Gastroesophageal sphincter (tissue), 3 donors: ENCODE measurements at regions not wholly inside any gene's neighbourhood (a gene's known extent, or its start where the extent isn't known, plus 50 kb on each side); places are given as distances from the start of the nearest gene placed in this dataset.

Experiments used
- EP300 ChIP-seq: sonication (generic); formaldehyde crosslinking; IDR thresholded peaks from one replicate; pipeline ENCODE4 v1.6.1; 2017; ENCODE audit warnings: antibody characterized with exemption, mild to moderate bottlenecking
- POLR2A ChIP-seq, 2 donors: fragments of 450-650 bp; IDR thresholded peaks; one replicate each; pipeline ENCODE4 v1.6.1; 2017; ENCODE audit warnings: antibody characterized with exemption in 2 of 2, mild to moderate bottlenecking in 2 of 2, moderate library complexity in 1 of 2
- POLR2AphosphoS5 ChIP-seq: sonication (generic); formaldehyde crosslinking; IDR thresholded peaks from one replicate; pipeline ENCODE4 v1.6.1; 2017; ENCODE audit warnings: antibody characterized with exemption
- TF ChIP-seq, protein P1 (sequence below), 4 experiments: fragments of 200-600 bp in 2 of 4; fragments of 450-650 bp in 2 of 4; sonication (generic) in 1 of 4; IDR thresholded peaks; one replicate each; pipeline ENCODE4 v1.5.1; 2017 to 2019; ENCODE audit warnings: antibody characterized with exemption in 4 of 4, mild to moderate bottlenecking in 2 of 4, moderate library complexity in 2 of 4

DNA sequence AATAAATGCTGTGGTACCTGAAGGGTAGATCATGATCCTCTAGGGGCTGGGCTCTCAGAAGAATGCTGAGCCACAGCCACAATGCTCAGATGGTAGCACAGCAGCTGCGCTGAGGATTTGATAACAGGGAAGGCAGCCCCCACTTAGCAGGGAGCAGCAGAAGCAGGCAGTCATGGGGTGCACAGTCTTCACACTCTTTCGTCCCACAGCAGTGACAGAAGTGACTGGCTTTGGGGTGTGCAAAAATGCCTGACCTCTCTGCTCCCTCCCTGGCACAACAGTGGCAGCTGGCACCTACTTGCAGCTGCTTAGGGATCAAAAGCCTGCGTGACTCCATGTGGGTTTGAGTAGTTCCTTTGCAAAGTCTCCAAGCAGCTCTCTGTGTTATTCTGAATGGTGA is 1349.8 kb upstream of the RAG2 start:
- TF ChIP-seq POLR2A (IDR thresholded peaks at IDR 0.05) (no peak), EP300 (no peak), POLR2AphosphoS5 (no peak)
- TF ChIP-seq, protein P1, sequence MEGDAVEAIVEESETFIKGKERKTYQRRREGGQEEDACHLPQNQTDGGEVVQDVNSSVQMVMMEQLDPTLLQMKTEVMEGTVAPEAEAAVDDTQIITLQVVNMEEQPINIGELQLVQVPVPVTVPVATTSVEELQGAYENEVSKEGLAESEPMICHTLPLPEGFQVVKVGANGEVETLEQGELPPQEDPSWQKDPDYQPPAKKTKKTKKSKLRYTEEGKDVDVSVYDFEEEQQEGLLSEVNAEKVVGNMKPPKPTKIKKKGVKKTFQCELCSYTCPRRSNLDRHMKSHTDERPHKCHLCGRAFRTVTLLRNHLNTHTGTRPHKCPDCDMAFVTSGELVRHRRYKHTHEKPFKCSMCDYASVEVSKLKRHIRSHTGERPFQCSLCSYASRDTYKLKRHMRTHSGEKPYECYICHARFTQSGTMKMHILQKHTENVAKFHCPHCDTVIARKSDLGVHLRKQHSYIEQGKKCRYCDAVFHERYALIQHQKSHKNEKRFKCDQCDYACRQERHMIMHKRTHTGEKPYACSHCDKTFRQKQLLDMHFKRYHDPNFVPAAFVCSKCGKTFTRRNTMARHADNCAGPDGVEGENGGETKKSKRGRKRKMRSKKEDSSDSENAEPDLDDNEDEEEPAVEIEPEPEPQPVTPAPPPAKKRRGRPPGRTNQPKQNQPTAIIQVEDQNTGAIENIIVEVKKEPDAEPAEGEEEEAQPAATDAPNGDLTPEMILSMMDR (IDR thresholded peaks at IDR 0.05), result no peak
